Erythroblast (primary cell): ENCODE measurements at regions not wholly inside any gene's neighbourhood (a gene's known extent, or its start where the extent isn't known, plus 50 kb on each side); places are given as distances from the start of the nearest gene placed in this dataset.

Experiments
- GATA1 ChIP-seq: IDR thresholded peaks from 2 replicates; pipeline ENCODE4 v1.6.1; 2011; ENCODE audit warnings: low read depth, mild to moderate bottlenecking, control low read depth, low read length, moderate library complexity
- POLR2A ChIP-seq: IDR thresholded peaks from 2 replicates; pipeline ENCODE4 v1.6.1; 2011; ENCODE audit warnings: mild to moderate bottlenecking, low read length

- TF ChIP-seq POLR2A (no peak), GATA1 (no peak)
Observed at GRCh38 chr4:96162636-96163035, 322.7 kb downstream of the PDHA2 start.
